Suprapubic skin (tissue), 4 donors: ENCODE measurements at regions not wholly inside any gene's neighbourhood (a gene's known extent, or its start where the extent isn't known, plus 50 kb on each side); places are given as distances from the start of the nearest gene placed in this dataset.

ENCODE experiments used
- CTCF ChIP-seq, 2 donors: fragments of 200-600 bp in 1 of 2; fragments of 450-650 bp in 1 of 2; sonication (generic) in 1 of 2; IDR thresholded peaks; one replicate each; pipeline ENCODE4 v1.5.1; 2016 to 2019; ENCODE audit warnings: antibody characterized with exemption in 2 of 2, mild to moderate bottlenecking in 1 of 2, moderate library complexity in 1 of 2
- EP300 ChIP-seq: sonication (generic); formaldehyde crosslinking; IDR thresholded peaks from one replicate; pipeline ENCODE4 v1.6.1; 2017; ENCODE audit warnings: antibody characterized with exemption
- POLR2AphosphoS5 ChIP-seq, 3 donors: sonication (generic); formaldehyde crosslinking; IDR thresholded peaks; one replicate each; pipeline ENCODE4 v1.6.1; 2017; ENCODE audit warnings: antibody characterized with exemption in 3 of 3

GRCh38 chr6:153251326-153251725, 120.2 kb upstream of the RGS17 start:
- TF ChIP-seq CTCF (IDR thresholded peaks at IDR 0.05) (no peak), POLR2AphosphoS5 (IDR thresholded peaks at IDR 0.05) (no peak), EP300 (no peak)
